NB4 (cell line): ENCODE measurements at regions not wholly inside any gene's neighbourhood (a gene's known extent, or its start where the extent isn't known, plus 50 kb on each side); places are given as distances from the start of the nearest gene placed in this dataset.

Experiments used
- DNase-seq: peaks from one replicate; pipeline ENCODE4 v3.0.0; 2010; ENCODE audit warnings: low read depth
- H3K4me3 ChIP-seq: one replicate; pipeline ENCODE4 v1.5.1; 2011; ENCODE audit warnings: mild to moderate bottlenecking, low read depth, low read length, moderate library complexity
- MYC ChIP-seq: IDR thresholded peaks from 2 replicates; pipeline ENCODE4 v1.6.1; 2011; ENCODE audit warnings: low read depth, low read length
- POLR2A ChIP-seq: IDR thresholded peaks from 2 replicates; pipeline ENCODE4 v1.6.1; 2011; ENCODE audit warnings: mild to moderate bottlenecking; ENCODE audit not compliant: insufficient read length; ENCODE audit errors: extremely low read depth
- TF ChIP-seq, protein P1 (sequence below): IDR thresholded peaks from one replicate; pipeline ENCODE4 v1.5.1; 2012; ENCODE audit warnings: low read depth, low read length
- TF ChIP-seq, protein P2 (sequence below): IDR thresholded peaks from 2 replicates; pipeline ENCODE4 v1.6.1; 2011; ENCODE audit warnings: low read depth, low read length

DNA sequence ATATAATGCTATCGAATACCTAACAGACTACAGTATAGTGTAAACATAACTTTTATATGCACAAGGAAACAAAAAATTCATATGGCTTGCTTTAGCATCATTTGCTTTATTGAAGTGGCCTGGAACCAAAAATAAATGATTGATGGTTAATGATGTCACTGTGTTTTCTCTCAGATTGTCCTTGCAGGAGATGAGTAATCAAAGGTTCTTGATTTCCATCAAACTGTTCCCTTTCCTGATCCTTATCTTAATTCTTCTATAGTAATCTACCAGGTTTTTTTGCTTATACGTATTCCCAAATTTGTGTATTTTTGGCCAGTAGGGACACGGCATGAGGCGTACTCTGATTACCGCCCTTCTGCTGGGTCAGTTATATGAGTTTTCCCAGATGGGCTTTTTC is 104.9 kb upstream of the CXCR4 start:
- no peak for DNase-seq

DNA sequence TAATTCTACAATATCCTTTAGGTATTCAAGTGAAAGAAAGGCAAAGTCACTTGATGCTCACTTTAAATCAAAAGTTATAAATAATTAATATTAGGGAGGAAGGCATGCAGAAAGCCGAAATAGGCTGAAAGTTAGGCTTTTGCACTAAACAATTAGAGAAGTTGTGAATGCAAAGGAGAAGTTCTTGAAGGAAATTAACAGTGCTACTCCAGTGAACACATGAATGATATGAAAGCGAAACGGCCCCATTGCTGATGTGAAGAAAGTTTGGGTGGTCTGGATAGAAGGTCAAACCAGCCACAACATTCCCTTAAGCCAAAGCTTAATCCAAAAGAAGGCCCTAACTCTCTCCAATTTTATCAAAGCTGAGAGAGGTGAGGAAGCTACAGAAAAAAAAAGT is 103.1 kb upstream of the CXCR4 start:
- TF ChIP-seq, protein P1, sequence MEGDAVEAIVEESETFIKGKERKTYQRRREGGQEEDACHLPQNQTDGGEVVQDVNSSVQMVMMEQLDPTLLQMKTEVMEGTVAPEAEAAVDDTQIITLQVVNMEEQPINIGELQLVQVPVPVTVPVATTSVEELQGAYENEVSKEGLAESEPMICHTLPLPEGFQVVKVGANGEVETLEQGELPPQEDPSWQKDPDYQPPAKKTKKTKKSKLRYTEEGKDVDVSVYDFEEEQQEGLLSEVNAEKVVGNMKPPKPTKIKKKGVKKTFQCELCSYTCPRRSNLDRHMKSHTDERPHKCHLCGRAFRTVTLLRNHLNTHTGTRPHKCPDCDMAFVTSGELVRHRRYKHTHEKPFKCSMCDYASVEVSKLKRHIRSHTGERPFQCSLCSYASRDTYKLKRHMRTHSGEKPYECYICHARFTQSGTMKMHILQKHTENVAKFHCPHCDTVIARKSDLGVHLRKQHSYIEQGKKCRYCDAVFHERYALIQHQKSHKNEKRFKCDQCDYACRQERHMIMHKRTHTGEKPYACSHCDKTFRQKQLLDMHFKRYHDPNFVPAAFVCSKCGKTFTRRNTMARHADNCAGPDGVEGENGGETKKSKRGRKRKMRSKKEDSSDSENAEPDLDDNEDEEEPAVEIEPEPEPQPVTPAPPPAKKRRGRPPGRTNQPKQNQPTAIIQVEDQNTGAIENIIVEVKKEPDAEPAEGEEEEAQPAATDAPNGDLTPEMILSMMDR = no peak
- TF ChIP-seq, protein P2, sequence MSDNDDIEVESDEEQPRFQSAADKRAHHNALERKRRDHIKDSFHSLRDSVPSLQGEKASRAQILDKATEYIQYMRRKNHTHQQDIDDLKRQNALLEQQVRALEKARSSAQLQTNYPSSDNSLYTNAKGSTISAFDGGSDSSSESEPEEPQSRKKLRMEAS = no peak
- TF ChIP-seq POLR2A (no peak), MYC (no peak)
- DNase-seq = no peak
- H3K4me3 ChIP-seq = no peak overlapping the region

More for the DNA sequence above, 104.9 kb upstream of the CXCR4 start:
- no peak overlapping the region for H3K4me3 ChIP-seq
- TF ChIP-seq MYC (no peak), POLR2A (no peak)
- TF ChIP-seq, protein P1 = no peak
- TF ChIP-seq, protein P2 = no peak

DNA sequence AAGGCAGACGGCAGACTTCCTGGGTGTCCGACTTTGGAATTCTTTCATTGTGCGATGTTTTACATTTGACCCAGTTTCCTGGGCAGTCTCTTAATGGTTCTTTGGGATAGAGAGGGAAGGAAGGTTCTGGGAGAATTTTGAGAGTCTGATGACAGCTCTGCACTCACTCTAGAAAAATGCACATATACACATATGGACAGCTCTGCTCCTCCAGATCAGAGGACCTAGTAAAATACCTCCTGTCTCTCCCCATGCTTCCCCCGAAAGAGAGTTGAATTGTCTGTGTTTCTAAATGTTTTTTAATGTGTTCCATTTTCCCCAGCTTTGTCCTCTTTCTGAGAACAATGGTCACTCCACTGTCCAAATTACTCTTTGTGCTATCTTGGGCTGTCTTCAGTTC is 102.0 kb upstream of the CXCR4 start:
- DNase-seq = no peak
- TF ChIP-seq, protein P1 = no peak
- no peak for TF ChIP-seq MYC
- TF ChIP-seq, protein P2 = no peak
- no peak for TF ChIP-seq POLR2A
- no peak overlapping the region for H3K4me3 ChIP-seq

DNA sequence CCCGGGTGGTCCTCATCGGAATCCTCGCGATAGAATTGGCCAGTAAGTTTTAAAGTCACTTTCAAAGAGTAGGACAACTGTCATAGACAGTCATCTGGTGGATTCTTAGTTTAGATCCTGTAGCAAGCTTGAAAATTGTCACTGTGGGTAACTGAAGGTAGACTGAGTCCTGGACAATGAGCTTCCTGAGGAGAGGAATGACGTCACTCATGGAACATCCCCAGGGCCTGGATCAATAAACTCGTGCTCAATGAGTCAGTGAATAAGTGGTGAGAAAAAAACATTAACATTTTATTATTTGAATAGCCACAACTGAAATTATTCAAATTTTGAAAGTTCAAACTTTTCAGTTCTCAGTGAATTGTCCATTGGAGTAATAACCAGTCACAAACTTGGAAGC is 101.4 kb upstream of the CXCR4 start:
- no peak for DNase-seq
- TF ChIP-seq, protein P2 = no peak
- no peak for TF ChIP-seq POLR2A
- TF ChIP-seq, protein P1 = no peak
- no peak for TF ChIP-seq MYC
- H3K4me3 ChIP-seq = no peak overlapping the region

DNA sequence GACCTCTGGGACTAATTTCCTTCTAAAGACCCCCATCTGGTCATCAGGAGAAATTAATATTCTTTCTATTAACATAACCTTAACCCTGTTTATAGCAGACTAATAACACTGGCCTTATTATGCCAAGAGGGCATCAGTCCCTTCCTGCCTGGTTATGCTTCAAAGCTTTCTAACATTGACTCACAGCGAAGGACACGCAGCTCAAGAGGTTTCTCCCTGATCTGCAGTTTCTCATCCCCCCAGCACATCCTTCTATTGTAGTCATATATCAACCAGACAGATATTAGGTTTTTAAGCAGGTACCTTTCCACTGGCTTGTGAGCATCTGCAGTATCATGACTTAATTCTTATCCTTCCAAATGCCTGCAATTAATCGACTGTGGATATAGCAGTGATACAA is 100.0 kb upstream of the CXCR4 start:
- TF ChIP-seq, protein P1 = no peak
- TF ChIP-seq MYC (no peak), POLR2A (no peak)
- TF ChIP-seq, protein P2 = no peak
- no peak for DNase-seq
- no peak overlapping the region for H3K4me3 ChIP-seq
